ENCODE measurements at regions not wholly inside any gene's neighbourhood (a gene's known extent, or its start where the extent isn't known, plus 50 kb on each side); places are given as distances from the start of the nearest gene placed in this dataset.

DNA sequence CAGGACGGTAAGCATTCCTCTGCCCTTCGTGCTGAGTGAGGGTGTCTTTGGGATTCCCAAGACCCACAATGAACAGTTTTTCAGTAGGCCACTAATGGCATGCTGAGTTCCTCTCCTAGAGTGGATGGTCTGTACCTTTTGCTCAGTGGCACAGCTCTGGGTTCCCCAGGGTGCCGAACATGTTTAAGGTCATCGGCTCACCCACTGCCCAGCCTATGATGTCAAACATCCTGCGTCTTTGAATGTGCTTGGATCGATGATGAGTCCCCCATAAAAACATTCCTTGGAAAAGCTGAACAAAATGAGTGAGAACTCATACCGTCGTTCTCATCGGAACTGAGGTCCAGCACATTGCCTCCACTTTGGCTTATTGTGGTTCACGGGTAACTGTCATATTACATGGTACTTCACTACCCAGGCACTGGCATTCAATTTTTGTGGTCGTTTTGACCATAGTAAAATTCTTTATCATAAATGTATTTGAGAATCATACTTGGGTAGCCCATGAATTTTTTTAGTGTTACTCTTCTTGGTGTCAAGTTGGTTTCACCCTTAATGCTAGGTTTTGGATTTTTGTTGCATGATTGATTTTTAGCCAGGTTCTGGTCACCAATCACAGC lies 118.2 kb downstream of the SNRPN start:
- TF ChIP-seq, protein P1, sequence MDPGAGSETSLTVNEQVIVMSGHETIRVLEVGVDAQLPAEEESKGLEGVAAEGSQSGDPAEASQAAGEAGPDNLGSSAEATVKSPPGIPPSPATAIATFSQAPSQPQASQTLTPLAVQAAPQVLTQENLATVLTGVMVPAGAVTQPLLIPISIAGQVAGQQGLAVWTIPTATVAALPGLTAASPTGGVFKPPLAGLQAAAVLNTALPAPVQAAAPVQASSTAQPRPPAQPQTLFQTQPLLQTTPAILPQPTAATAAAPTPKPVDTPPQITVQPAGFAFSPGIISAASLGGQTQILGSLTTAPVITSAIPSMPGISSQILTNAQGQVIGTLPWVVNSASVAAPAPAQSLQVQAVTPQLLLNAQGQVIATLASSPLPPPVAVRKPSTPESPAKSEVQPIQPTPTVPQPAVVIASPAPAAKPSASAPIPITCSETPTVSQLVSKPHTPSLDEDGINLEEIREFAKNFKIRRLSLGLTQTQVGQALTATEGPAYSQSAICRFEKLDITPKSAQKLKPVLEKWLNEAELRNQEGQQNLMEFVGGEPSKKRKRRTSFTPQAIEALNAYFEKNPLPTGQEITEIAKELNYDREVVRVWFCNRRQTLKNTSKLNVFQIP (CRISPR knock-in tag; IDR thresholded peaks at IDR 0.05; ENCODE audit: borderline replicate concordance, low read depth) = no peak
- TF ChIP-seq CSDC2 (CRISPR knock-in tag; IDR thresholded peaks at IDR 0.05) (no peak), BACH2 (CRISPR knock-in tag; IDR thresholded peaks at IDR 0.05; ENCODE audit: borderline replicate concordance) (no peak), ZNF565 (CRISPR knock-in tag; conservative IDR thresholded peaks at IDR 0.05; ENCODE audit: low read depth) (no peak), ISL1 (CRISPR knock-in tag; IDR thresholded peaks at IDR 0.05) (no peak)
